CD4-positive, alpha-beta T cell (primary cell): ENCODE measurements at regions not wholly inside any gene's neighbourhood (a gene's known extent, or its start where the extent isn't known, plus 50 kb on each side); places are given as distances from the start of the nearest gene placed in this dataset.

Experiments used
- ATAC-seq: fragments of 200-7000 bp; cut with Tn5 transposase; one replicate; pipeline ENCODE4 v1.10.0; 2022; ENCODE audit warnings: mild to moderate bottlenecking; ENCODE audit not compliant: poor library complexity
- CTCF ChIA-PET: fragments of 350-600 bp; sonication (Branson Sonifier 250); formaldehyde crosslinking; loops from one replicate; lab custom pipeline; 2021; ENCODE audit warnings: antibody characterized with exemption, inconsistent platforms; lab: Charles Lee
- POLR2A ChIA-PET: fragments of 350-600 bp; sonication (Branson Sonifier 250); formaldehyde crosslinking; loops from one replicate; lab custom pipeline; 2021; ENCODE audit warnings: antibody characterized with exemption, inconsistent platforms; lab: Charles Lee
- DNase-seq, 14 experiments: peaks; one replicate each; pipeline ENCODE4 v3.0.0-alpha.2; 2013 to 2020; ENCODE audit warnings: mixed read lengths in 2 of 14
- H3K27ac ChIP-seq, 2 donors: one replicate each; pipeline versions ENCODE4 v1.5.1 to v1.7.0; 2013; ENCODE audit warnings: low read length in 2 of 2, low read depth in 1 of 2, mild to moderate bottlenecking in 1 of 2
- H3K27me3 ChIP-seq, 2 experiments: 1 replicate in 1 of 2; 2 replicates in 1 of 2; pipeline versions ENCODE4 v1.6.1 to v1.7.0; 2013; ENCODE audit warnings: low read length in 2 of 2, control low read depth in 1 of 2, mild to moderate bottlenecking in 1 of 2, moderate library complexity in 1 of 2; ENCODE audit not compliant: insufficient read depth in 2 of 2, control insufficient read depth in 1 of 2
- H3K36me3 ChIP-seq: one replicate; pipeline ENCODE4 v1.6.1; 2013; ENCODE audit warnings: low read length, control low read depth; ENCODE audit not compliant: insufficient read depth
- H3K4me1 ChIP-seq: one replicate; pipeline ENCODE4 v1.6.1; 2013; ENCODE audit warnings: low read length, control low read depth; ENCODE audit not compliant: insufficient read depth
- H3K4me3 ChIP-seq: one replicate; pipeline ENCODE4 v1.5.1; 2013; ENCODE audit warnings: mild to moderate bottlenecking, low read length, moderate library complexity
- H3K9me3 ChIP-seq, 2 experiments: 1 replicate in 1 of 2; 2 replicates in 1 of 2; pipeline versions ENCODE4 v1.6.1 to v1.7.0; 2013; ENCODE audit warnings: low read length in 2 of 2, mild to moderate bottlenecking in 2 of 2, control low read depth in 1 of 2, moderate library complexity in 1 of 2; ENCODE audit not compliant: control insufficient read depth in 1 of 2, insufficient read depth in 1 of 2
- H3K27ac Mint-ChIP-seq: one replicate; pipeline ENCODE4 v1.8.0; 2020; ENCODE audit warnings: mixed read lengths
- H3K27me3 Mint-ChIP-seq: one replicate; pipeline ENCODE4 v1.8.0; 2021; ENCODE audit warnings: mixed read lengths
- H3K36me3 Mint-ChIP-seq: one replicate; pipeline ENCODE4 v1.8.0; 2021; ENCODE audit warnings: low read depth, mixed read lengths
- H3K4me1 Mint-ChIP-seq: one replicate; pipeline ENCODE4 v1.8.0; 2021; ENCODE audit warnings: low read depth, mixed read lengths
- H3K4me3 Mint-ChIP-seq: one replicate; pipeline ENCODE4 v1.8.0; 2020; ENCODE audit warnings: mild to moderate bottlenecking, mixed read lengths
- H3K9me3 Mint-ChIP-seq: one replicate; pipeline ENCODE4 v1.8.0; 2020; ENCODE audit warnings: mixed read lengths
- intact Hi-C, 2 experiments: fragments of 100-400 bp; cut with DNase I in 1 of 2; cut with micrococcal nuclease in 1 of 2; formaldehyde crosslinking; loops; one replicate each; pipeline versions ENCODE4 v1.15.1 to v1.9.0; 2023 to 2025; cut with DNase I, micrococcal nuclease
- TF ChIP-seq, protein P1 (sequence below): fragments of 200-600 bp; IDR thresholded peaks from one replicate; pipeline ENCODE4 v1.8.0; 2022; ENCODE audit warnings: antibody characterized with exemption, mild to moderate bottlenecking

DNA sequence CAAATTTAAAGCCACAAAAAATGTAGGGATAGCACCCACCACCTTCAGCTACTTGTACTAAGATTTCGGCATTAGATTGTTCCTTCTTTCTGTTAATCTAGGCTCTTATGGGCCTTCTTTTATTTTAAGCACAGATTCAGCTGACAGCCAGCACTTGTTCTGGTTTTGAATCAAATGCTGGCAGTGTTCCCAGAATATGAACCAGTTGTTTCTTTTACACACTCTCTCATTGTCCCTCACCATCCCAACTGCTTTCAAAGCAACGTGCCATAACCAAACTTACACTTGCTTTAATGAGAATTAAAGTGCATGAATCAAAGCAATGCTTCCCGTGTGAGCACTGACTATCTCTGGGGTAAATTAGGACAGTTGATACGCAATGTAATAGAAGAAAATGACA is 744.5 kb upstream of the FAM241A start:
- no peaks in the 10 kb centered on the region for H3K27me3 Mint-ChIP-seq
- no peak overlapping the region for H3K27ac ChIP-seq
- DNase-seq (no peak), ATAC-seq (no peak)
- H3K4me3 ChIP-seq, result no peak overlapping the region
- ChIA-PET CTCF (no interaction called here), POLR2A (no interaction called here)
- TF ChIP-seq, protein P1, sequence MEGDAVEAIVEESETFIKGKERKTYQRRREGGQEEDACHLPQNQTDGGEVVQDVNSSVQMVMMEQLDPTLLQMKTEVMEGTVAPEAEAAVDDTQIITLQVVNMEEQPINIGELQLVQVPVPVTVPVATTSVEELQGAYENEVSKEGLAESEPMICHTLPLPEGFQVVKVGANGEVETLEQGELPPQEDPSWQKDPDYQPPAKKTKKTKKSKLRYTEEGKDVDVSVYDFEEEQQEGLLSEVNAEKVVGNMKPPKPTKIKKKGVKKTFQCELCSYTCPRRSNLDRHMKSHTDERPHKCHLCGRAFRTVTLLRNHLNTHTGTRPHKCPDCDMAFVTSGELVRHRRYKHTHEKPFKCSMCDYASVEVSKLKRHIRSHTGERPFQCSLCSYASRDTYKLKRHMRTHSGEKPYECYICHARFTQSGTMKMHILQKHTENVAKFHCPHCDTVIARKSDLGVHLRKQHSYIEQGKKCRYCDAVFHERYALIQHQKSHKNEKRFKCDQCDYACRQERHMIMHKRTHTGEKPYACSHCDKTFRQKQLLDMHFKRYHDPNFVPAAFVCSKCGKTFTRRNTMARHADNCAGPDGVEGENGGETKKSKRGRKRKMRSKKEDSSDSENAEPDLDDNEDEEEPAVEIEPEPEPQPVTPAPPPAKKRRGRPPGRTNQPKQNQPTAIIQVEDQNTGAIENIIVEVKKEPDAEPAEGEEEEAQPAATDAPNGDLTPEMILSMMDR, result no peak
- H3K4me1 ChIP-seq, result no peaks in the 10 kb centered on the region
- no peak overlapping the region for H3K27ac Mint-ChIP-seq
- no peaks in the 10 kb centered on the region for H3K4me1 Mint-ChIP-seq
- H3K27me3 ChIP-seq, result no peaks in the 10 kb centered on the region
- no peaks in the 10 kb centered on the region for H3K9me3 Mint-ChIP-seq
- no peaks in the 10 kb centered on the region for H3K9me3 ChIP-seq
- H3K36me3 ChIP-seq, result no peaks in the 10 kb centered on the region
- intact Hi-C loops, result no loop called here
- H3K36me3 Mint-ChIP-seq, result no peaks in the 10 kb centered on the region
- no peak overlapping the region for H3K4me3 Mint-ChIP-seq

DNA sequence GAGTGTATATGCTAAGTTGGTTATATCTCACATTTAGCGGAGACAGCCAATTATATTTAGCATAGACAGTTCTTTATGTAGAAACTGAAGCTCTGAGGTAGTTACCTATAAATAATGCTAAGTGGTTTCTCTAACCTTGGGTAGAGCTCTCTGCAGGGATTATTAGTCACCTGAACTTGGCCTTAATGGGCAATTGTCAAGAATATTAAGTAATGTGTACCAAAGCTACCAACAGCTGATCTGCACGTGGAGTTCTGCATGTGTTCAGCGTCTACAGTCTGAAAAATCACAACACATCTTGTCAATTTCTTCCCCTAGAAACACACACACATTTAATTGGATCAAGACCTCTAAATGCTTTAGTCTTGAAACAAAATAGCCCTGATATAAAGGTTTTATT is 740.6 kb upstream of the FAM241A start:
- DNase-seq (no peak), ATAC-seq (no peak)
- Mint-ChIP-seq H3K4me1 (no peaks in the 10 kb centered on the region), H3K36me3 (no peaks in the 10 kb centered on the region), H3K9me3 (peaks cover 3% of the 10 kb centered on the region), H3K27me3 (no peaks in the 10 kb centered on the region), H3K27ac (no peak overlapping the region), H3K4me3 (no peak overlapping the region)
- TF ChIP-seq, protein P1, result no peak
- Histone ChIP-seq H3K27ac (no peak overlapping the region), H3K4me3 (no peak overlapping the region), H3K27me3 (no peaks in the 10 kb centered on the region), H3K36me3 (no peaks in the 10 kb centered on the region), H3K4me1 (no peaks in the 10 kb centered on the region), H3K9me3 (no peaks in the 10 kb centered on the region)
- POLR2A ChIA-PET, result no interaction called here
- intact Hi-C loops, result no loop called here
- CTCF ChIA-PET, result no interaction called here

DNA sequence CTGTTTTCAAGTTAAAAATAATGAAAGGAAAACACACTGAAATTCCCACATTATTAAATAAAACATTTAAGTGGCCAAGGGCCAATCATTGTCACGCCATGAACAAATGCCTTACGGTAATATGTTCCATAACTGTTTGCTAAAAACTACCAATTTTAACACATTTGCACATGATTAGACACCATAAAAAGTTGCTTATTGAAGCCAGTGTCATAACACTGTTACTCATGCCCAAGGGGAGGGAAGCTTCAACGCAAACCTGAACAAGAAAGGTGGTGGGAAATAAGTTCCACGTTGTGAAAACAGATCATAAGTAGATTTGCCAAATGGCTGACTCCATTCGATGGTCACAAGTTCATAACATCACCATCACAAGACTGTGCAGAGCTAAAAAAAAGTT is 739.3 kb upstream of the FAM241A start:
- Histone ChIP-seq H3K27ac (no peak overlapping the region), H3K9me3 (no peaks in the 10 kb centered on the region), H3K4me1 (no peaks in the 10 kb centered on the region), H3K27me3 (no peaks in the 10 kb centered on the region), H3K36me3 (no peaks in the 10 kb centered on the region), H3K4me3 (no peak overlapping the region)
- DNase-seq, result no peak
- no peaks in the 10 kb centered on the region for H3K36me3 Mint-ChIP-seq
- ChIA-PET POLR2A (no interaction called here), CTCF (no interaction called here)
- intact Hi-C loops, result no loop called here
- ATAC-seq, result no peak
- no peaks in the 10 kb centered on the region for H3K4me1 Mint-ChIP-seq
- H3K27ac Mint-ChIP-seq, result no peak overlapping the region
- H3K9me3 Mint-ChIP-seq, result peaks cover 9% of the 10 kb centered on the region
- no peaks in the 10 kb centered on the region for H3K27me3 Mint-ChIP-seq
- TF ChIP-seq, protein P1, result no peak
- no peak overlapping the region for H3K4me3 Mint-ChIP-seq
